Esophagus muscularis mucosa (tissue), 3 donors: ENCODE measurements at regions not wholly inside any gene's neighbourhood (a gene's known extent, or its start where the extent isn't known, plus 50 kb on each side); places are given as distances from the start of the nearest gene placed in this dataset.

Experiments
- CTCF ChIP-seq, 3 experiments: fragments of 200-600 bp in 2 of 3; fragments of 450-650 bp in 1 of 3; sonication (generic) in 2 of 3; IDR thresholded peaks; one replicate each; pipeline ENCODE4 v1.5.1; 2017 to 2019; ENCODE audit warnings: antibody characterized with exemption in 3 of 3, mild to moderate bottlenecking in 2 of 3, moderate library complexity in 1 of 3
- EP300 ChIP-seq: sonication (generic); formaldehyde crosslinking; IDR thresholded peaks from one replicate; pipeline ENCODE4 v1.6.1; 2017; ENCODE audit warnings: antibody characterized with exemption

- TF ChIP-seq CTCF (IDR thresholded peaks at IDR 0.05) (no peak), EP300 (no peak)
Measured at GRCh38 chr13:30826911-30827577, 79.0 kb upstream of the MEDAG start.
